Immature natural killer cell (primary cell): ENCODE measurements at regions not wholly inside any gene's neighbourhood (a gene's known extent, or its start where the extent isn't known, plus 50 kb on each side); places are given as distances from the start of the nearest gene placed in this dataset.

Experiments
- DNase-seq, 3 donors: peaks; one replicate each; pipeline ENCODE4 v3.0.0; 2022; ENCODE audit warnings: mixed read lengths in 1 of 3
- H3K27ac Mint-ChIP-seq, 6 donors: one replicate each; pipeline ENCODE4 v1.8.0; 2020; ENCODE audit warnings: mixed read lengths in 6 of 6, mild to moderate bottlenecking in 5 of 6, inconsistent platforms in 4 of 6, moderate library complexity in 3 of 6
- H3K27me3 Mint-ChIP-seq, 3 donors: one replicate each; pipeline ENCODE4 v1.8.0; 2020 to 2021; ENCODE audit warnings: low read depth in 3 of 3, mild to moderate bottlenecking in 3 of 3, mixed read lengths in 3 of 3, moderate library complexity in 3 of 3, inconsistent platforms in 1 of 3
- H3K36me3 Mint-ChIP-seq, 3 donors: one replicate each; pipeline ENCODE4 v1.8.0; 2020; ENCODE audit warnings: mixed read lengths in 3 of 3, inconsistent platforms in 2 of 3, mild to moderate bottlenecking in 2 of 3
- H3K4me1 Mint-ChIP-seq, 2 donors: one replicate each; pipeline ENCODE4 v1.8.0; 2020; ENCODE audit warnings: inconsistent platforms in 2 of 2, mild to moderate bottlenecking in 2 of 2, mixed read lengths in 2 of 2, moderate library complexity in 1 of 2
- H3K4me3 Mint-ChIP-seq, 5 donors: one replicate each; pipeline ENCODE4 v1.8.0; 2020; ENCODE audit warnings: mild to moderate bottlenecking in 5 of 5, mixed read lengths in 5 of 5, inconsistent platforms in 3 of 5, moderate library complexity in 3 of 5
- H3K9me3 Mint-ChIP-seq, 6 donors: one replicate each; pipeline ENCODE4 v1.8.0; 2020; ENCODE audit warnings: mild to moderate bottlenecking in 6 of 6, mixed read lengths in 6 of 6, inconsistent platforms in 4 of 6, moderate library complexity in 3 of 6

DNA sequence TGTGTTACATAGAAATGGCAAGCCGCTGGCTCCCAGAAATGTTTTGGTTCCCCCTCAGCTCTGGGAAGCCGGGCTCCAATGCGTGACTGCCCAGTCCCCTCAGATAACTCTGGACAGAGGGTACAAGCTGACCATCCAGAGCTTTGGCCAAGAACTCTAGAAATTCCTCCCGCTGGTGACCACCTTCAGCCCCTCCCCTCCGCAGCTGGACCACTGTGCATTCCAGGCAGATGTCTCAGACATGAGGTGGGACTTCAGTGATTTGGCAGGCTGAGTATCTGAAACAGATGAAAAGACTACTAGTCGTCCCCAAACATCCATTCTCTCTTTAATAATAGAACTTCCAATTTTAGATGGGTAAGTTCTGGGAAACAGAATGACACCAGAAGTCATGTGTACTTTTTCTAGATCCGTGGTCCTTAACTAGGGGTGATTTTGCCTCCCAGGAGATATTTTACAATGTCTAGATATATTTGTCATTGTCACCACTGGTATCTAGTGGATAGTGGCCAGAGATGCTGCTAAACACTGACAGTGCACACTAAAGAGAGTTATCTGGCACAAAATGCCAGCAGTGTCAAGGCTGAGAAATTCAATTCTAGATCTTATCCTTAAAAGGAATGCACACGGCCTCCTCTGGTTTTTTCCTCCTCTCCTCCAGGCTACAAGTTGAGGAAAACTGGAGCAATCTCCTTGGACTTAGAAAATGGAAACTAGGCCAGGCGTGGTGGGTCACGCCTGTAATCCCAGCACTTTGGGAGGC lies 294.3 kb downstream of the SRBD1 start:
- Mint-ChIP-seq H3K27me3 (peaks cover 2 to 4% (median 2%) of the 10 kb centered on the region in 3 donors), H3K4me3 (no peak overlapping the region), H3K27ac (no peak overlapping the region), H3K36me3 (no peaks in the 10 kb centered on the region), H3K9me3 (no peaks in the 10 kb centered on the region), H3K4me1 (no peaks in the 10 kb centered on the region)
- DNase-seq, result no peak

DNA sequence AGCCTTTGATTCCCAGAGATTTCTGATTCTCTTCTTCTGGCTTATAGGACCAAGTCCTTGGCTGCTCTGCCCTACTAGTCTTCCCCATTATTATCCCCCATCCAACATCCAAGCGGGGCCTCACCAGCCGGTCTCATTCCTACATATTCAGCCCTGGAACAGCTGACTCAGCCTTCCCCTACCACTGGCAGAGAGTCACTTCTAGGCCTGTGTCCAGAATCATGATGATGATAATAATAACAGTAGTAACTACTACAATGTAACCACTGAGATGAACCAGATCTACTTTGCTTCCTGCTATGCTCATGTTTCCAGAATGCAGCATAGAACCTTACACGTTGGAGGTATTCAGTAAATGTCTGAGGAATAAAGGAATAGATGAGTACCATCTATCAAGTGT lies 295.2 kb downstream of the SRBD1 start:
- no peaks in the 10 kb centered on the region for H3K36me3 Mint-ChIP-seq
- no peaks in the 10 kb centered on the region for H3K4me1 Mint-ChIP-seq
- H3K4me3 Mint-ChIP-seq, result no peak overlapping the region
- no peak for DNase-seq
- H3K27me3 Mint-ChIP-seq, result peaks cover 0 to 5% (median 4%) of the 10 kb centered on the region in 3 donors
- H3K27ac Mint-ChIP-seq, result no peak overlapping the region
- H3K9me3 Mint-ChIP-seq, result no peaks in the 10 kb centered on the region

DNA sequence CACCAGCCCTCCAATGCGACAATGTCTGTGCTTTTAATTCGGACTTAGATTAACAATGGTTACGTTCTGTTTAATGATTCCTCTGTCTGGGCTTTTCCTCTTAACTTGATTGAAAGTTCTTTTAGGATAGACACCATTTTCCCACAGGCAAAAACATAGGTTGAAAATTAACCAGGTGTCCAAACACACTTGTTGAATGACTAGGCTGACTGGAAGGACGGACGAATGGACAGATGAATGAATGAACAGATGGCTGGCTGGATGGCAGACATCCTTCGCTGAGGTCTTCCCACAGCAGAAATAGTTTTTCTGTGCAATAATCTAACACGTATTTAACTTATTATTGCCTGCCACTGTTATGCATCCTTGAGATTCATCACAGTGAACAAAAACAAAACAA lies 298.8 kb downstream of the SRBD1 start:
- no peak for DNase-seq
- Mint-ChIP-seq H3K27me3 (peaks cover 2 to 5% (median 2%) of the 10 kb centered on the region in 3 donors), H3K9me3 (no peaks in the 10 kb centered on the region), H3K27ac (no peak overlapping the region), H3K4me1 (no peaks in the 10 kb centered on the region), H3K36me3 (no peaks in the 10 kb centered on the region), H3K4me3 (no peak overlapping the region)

DNA sequence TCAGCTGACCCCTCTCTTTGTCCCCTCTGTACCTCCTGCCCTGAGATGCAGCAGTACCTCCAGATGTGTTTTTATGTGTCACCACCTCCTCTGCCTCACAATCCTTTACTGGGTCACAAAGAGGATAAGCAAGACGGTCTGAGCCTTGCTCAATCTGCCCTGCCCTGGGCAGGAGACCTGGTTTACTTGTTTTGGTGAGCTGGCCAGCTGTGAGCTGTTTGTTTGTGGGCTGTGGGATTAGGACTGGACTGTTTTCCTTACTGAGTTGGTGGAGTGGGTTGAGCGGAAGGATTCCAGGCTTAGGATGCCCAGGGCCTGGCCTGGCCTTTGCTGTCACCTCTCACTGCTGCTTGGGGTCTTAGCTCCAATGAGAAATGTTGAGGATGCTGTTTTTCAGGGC lies 299.5 kb downstream of the SRBD1 start:
- no peak for DNase-seq
- Mint-ChIP-seq H3K4me3 (no peak overlapping the region), H3K36me3 (no peaks in the 10 kb centered on the region), H3K27me3 (peaks cover 2 to 5% (median 5%) of the 10 kb centered on the region in 3 donors), H3K4me1 (no peaks in the 10 kb centered on the region), H3K27ac (no peak overlapping the region), H3K9me3 (no peaks in the 10 kb centered on the region)

DNA sequence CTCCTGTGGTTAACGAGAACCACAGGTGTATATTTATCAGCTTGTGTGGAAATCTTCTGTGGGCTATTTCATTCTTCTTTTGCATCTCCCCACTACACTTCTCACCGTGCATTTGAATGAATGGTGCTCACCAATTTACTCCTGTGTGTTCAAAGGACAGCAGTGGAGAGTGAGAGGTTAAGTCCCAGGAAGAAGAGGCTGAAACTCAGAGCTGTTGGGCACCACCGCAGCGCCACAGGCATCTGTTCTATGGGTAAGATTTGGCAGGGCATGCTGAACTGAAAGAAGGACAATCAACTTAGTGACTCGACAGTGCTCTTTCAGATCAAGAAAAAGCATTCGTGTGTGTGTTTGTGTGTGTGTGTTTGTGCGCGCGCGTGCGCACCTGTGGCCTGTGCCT lies 297.9 kb upstream of the SIX2 start:
- peaks cover 2 to 8% (median 3%) of the 10 kb centered on the region in 3 donors for H3K27me3 Mint-ChIP-seq
- H3K4me1 Mint-ChIP-seq, result no peaks in the 10 kb centered on the region
- no peak for DNase-seq
- no peaks in the 10 kb centered on the region for H3K9me3 Mint-ChIP-seq
- H3K4me3 Mint-ChIP-seq, result no peak overlapping the region
- no peaks in the 10 kb centered on the region for H3K36me3 Mint-ChIP-seq
- no peak overlapping the region for H3K27ac Mint-ChIP-seq

DNA sequence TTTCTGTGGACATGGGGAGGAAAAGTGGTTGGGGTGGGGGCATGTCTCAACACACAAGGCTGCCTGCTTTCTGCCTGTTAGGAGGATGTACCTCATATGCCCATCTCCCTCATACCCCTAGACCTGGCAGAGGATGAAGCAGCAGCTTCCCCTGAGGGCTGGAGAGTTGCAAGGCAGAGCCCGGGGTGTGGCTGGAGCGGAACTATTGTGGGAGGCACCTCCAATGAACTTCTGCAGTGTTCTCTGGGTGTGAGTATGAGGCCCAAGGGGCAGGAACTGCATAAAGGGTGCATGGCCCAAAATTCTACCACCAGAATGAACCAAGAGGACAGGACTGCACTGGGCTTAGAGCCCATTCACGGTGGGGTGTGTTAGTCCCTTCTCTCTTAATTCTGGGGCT lies 296.3 kb upstream of the SIX2 start:
- no peak for DNase-seq
- no peak overlapping the region for H3K27ac Mint-ChIP-seq
- H3K4me3 Mint-ChIP-seq, result no peak overlapping the region
- H3K9me3 Mint-ChIP-seq, result no peaks in the 10 kb centered on the region
- H3K36me3 Mint-ChIP-seq, result no peaks in the 10 kb centered on the region
- H3K4me1 Mint-ChIP-seq, result no peaks in the 10 kb centered on the region
- peaks cover 0 to 8% (median 2%) of the 10 kb centered on the region in 3 donors for H3K27me3 Mint-ChIP-seq

DNA sequence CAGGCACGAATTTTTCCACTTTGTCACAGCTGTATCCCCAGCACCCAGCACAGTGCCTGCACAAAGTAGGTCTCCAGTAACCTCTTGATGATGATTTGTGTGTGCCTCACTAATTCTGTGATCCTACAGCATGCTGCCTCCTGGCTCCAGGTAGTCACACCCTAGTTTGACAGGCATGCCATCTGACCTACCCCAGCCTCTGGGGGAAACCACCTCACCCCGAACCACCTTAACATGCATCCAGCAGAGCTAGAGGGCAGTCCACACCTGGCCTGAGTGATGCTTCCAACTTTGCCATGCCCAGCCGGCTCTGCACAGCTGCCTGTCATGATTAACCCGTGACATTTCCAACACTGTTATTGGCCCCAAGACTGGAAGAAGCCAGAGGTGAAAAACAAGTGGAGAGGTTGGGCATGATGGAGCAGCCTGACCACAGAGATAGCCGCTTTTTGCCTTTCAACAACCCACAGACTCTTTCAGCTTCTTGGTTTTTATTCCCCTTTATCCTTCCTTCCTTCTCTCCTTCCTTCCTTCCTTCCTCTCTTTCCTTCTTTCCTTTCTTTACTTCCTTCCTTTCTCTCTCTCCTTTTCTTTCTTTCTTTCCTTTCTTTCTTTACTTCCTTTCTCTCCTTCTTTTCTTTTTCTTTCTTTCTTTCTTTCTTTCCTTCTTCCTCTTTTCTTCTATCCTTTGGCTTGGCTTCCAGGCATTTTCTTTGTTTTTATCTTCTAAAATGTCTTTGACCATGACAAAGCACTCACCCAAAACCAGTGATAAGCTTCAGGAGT lies 294.4 kb upstream of the SIX2 start:
- H3K27ac Mint-ChIP-seq, result no peak overlapping the region
- peaks cover 0 to 8% (median 0%) of the 10 kb centered on the region in 3 donors for H3K27me3 Mint-ChIP-seq
- no peaks in the 10 kb centered on the region for H3K36me3 Mint-ChIP-seq
- H3K4me3 Mint-ChIP-seq, result no peak overlapping the region
- no peaks in the 10 kb centered on the region for H3K4me1 Mint-ChIP-seq
- H3K9me3 Mint-ChIP-seq, result no peaks in the 10 kb centered on the region
- no peak for DNase-seq

DNA sequence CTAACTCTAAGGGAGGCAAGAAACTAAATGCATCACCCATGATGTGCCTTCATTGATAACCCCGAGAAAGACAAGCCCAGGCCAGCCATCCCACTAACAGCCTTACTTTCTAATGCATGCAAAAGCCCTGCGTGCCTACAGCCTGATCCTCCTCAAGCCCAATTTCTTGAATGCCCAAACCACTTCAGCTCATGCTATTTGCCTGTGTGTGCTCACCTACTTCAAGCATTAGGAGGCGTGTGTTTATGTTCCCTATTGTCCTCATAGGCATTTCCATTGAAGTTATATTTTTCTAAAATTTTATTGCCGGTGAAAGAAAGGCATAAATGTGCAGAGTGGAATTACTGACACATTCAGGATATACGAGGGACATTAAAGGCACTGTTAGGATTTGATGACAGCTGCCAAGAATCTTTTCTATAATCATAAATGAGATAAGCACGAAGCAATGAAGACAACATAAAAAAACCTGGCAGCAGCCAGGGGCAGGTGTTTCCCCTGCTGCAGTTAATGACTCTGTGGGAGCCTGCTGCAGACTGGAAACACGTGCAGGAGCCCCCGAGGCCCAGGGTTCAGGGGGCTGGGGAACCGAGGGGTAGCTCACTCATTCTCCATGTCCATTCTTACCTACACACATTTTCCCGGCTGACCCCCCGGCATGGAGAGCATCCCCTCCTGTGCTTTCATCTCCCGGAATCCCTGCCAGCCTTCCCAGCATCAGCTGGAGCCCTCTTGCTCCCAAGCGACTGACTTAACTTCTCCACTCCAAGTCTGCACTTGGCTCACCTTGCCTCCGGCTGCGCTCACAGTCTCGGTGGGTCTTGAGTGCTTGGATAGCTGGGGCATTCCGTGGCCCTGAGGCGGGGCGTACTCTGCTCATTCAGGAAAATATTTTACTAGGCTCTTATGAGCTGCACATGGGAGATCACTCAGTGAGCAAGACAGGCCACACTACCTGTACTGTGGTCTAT lies 292.3 kb upstream of the SIX2 start:
- no peak overlapping the region for H3K4me3 Mint-ChIP-seq
- no peak overlapping the region for H3K27ac Mint-ChIP-seq
- no peaks in the 10 kb centered on the region for H3K36me3 Mint-ChIP-seq
- DNase-seq, result no peak
- H3K27me3 Mint-ChIP-seq, result peaks cover 0 to 4% (median 0%) of the 10 kb centered on the region in 3 donors
- H3K9me3 Mint-ChIP-seq, result no peaks in the 10 kb centered on the region
- H3K4me1 Mint-ChIP-seq, result no peaks in the 10 kb centered on the region

DNA sequence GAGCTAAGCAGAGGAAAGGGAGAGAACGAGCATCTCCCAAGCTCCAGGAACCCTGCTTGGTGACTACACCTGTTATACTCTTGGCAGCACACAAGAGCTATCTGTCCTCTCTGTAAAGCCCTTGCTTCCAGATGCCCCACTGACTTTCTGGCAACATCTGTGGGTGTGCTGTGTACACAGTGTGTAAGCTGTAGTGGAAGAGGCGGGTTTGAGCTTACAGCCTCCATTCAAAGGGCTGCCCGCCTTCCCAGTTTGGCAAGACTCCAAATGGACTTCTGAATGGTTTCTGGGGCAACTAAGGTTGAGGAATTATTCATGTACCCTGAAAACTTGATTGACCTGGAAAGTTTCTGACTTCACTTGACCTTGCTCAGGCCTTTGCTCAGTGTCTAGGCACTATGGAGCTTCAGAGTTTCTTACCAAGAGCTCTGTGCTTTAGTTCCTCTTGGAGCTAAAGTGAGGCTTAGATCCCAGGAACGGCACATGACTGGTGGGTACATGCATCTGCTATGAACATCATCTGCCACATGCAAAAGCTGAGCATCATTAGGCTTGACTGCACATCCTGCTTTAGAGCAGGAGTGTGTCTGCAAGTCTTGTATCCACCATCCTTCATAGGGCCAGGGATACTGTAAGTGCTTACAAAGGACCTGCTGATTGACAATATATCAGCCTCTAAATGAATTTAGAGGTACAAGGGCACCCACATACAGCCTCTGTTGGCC lies 290.9 kb upstream of the SIX2 start:
- H3K4me1 Mint-ChIP-seq, result no peaks in the 10 kb centered on the region
- DNase-seq, result no peak
- peaks cover 0 to 6% (median 0%) of the 10 kb centered on the region in 3 donors for H3K27me3 Mint-ChIP-seq
- no peaks in the 10 kb centered on the region for H3K9me3 Mint-ChIP-seq
- H3K36me3 Mint-ChIP-seq, result no peaks in the 10 kb centered on the region
- no peak overlapping the region for H3K4me3 Mint-ChIP-seq
- no peak overlapping the region for H3K27ac Mint-ChIP-seq

DNA sequence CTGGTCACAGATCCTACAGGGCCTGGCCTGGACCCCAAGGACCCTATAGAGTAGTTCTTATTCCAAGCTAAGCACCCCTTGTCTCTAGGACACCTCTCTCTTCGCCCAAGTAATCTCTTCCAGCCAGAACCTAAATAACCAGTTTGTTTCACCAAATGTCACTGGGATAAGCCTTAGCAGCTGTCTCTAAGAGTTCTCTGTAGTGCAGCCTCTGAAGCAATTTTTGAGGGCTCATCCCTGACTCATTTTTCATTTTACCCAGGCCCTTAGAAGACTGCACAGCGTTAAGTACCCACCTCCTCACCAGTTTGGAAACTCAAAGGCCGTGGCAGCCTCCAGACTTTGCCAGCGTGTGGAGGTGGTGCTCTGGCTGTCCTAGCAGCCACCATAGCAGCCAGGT lies 290.1 kb upstream of the SIX2 start:
- Mint-ChIP-seq H3K4me3 (no peak overlapping the region), H3K9me3 (no peaks in the 10 kb centered on the region), H3K27ac (no peak overlapping the region), H3K4me1 (no peaks in the 10 kb centered on the region), H3K36me3 (no peaks in the 10 kb centered on the region), H3K27me3 (peaks cover 0 to 6% (median 0%) of the 10 kb centered on the region in 3 donors)
- no peak for DNase-seq

DNA sequence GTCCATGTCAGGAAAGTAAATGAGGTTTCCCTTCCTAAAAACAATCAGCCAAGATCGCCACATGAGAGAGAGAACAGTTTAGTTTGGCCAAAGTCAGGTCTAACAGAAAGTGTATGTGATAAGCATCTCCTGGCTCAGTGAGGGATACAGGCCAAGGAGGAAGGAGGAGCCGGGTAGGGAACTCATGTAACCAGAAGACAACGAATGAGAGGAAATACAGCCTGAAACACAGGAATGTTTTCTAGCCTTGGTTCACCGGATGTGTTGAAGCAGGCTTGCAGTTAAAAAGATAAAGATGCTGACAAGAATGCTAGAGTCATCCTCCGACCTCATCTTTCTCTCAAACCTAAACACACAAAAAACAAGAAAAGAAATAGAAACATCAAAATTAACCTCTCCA lies 283.9 kb upstream of the SIX2 start:
- no peak overlapping the region for H3K4me3 Mint-ChIP-seq

DNA sequence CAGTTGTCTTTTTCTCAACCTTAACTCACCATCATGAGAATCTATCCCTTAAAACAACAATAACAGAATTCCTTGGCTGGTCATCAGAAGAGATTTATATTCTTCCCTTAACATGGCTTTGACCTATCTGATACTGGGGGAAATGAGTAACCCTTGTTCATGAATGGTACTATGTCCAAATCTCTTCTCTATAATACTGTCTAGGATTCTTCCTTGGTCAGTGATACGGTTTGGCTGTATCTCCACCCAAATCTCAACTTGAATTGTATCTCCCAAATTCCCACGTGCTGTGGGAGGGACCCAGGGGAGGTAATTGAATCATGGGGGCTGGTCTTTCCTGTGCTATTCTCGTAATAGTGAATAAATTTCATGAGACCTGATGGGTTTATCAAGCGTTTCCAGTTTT lies 282.0 kb upstream of the SIX2 start:
- Mint-ChIP-seq H3K4me1 (no peaks in the 10 kb centered on the region), H3K4me3 (no peak overlapping the region), H3K27me3 (peaks cover 2 to 10% (median 3%) of the 10 kb centered on the region in 3 donors), H3K27ac (no peak overlapping the region), H3K9me3 (no peaks in the 10 kb centered on the region), H3K36me3 (no peaks in the 10 kb centered on the region)
- no peak for DNase-seq

More for the DNA sequence above, 283.9 kb upstream of the SIX2 start:
- no peak for DNase-seq
- Mint-ChIP-seq H3K27ac (no peak overlapping the region), H3K9me3 (no peaks in the 10 kb centered on the region), H3K4me1 (no peaks in the 10 kb centered on the region), H3K27me3 (peaks cover 0 to 6% (median 3%) of the 10 kb centered on the region in 3 donors), H3K36me3 (no peaks in the 10 kb centered on the region)

DNA sequence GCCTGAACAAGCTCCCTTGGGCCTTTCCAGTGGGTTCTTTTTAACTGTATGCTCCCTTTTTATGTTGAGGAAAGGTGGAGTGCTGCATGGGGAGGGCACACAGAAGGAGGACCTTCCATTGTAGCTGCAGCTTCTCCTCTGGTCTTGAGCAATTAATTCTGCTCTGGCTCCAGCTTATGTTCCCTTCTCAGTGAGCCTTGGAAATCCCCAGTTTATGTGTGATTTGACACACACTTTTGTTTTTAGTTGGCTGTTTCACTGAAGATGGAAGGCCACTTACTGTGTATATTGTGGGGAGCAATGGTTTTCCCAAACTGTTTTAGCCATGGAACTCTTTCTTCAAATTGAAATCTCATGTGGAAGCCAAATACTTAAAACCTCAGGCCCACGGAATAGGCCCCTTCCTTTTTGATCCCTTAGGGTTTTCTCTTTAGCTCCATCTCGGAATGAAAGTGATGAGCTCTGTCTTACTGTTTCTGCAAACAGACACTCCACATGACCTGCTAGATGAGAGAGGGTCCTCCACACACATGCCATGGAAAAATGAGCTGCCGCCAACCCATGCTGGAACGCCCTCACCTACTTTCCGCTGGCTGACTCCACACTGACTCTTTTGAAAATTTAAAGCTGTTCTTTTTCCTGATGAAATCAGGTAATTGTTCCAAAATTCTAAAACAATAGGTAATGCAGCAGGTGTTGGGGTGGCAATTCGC lies 280.9 kb upstream of the SIX2 start:
- Mint-ChIP-seq H3K9me3 (no peaks in the 10 kb centered on the region), H3K4me1 (no peaks in the 10 kb centered on the region), H3K36me3 (no peaks in the 10 kb centered on the region), H3K4me3 (no peak overlapping the region), H3K27me3 (peaks cover 2 to 8% (median 7%) of the 10 kb centered on the region in 3 donors), H3K27ac (no peak overlapping the region)
- no peak for DNase-seq
